Karpas-422 (cell line): ENCODE measurements at regions not wholly inside any gene's neighbourhood (a gene's known extent, or its start where the extent isn't known, plus 50 kb on each side); places are given as distances from the start of the nearest gene placed in this dataset.
"Not testable (repeated sequence)": the region's sequence is repeated elsewhere in the genome, so short reads cannot be mapped to it uniquely, and the experiment has no call there.

Experiments
- DNase-seq: peaks from one replicate; pipeline ENCODE4 v3.0.0-alpha.2; 2015
- H2AFZ ChIP-seq: fragments of 200-600 bp; sonication (generic); 2 replicates; pipeline ENCODE4 v1.6.1; 2014; ENCODE audit warnings: antibody characterized with exemption, low read length, mixed read lengths
- H3K27ac ChIP-seq: fragments of 200-600 bp; sonication (generic); 2 replicates; pipeline ENCODE4 v1.5.1; 2014; ENCODE audit warnings: mild to moderate bottlenecking, low read length, moderate library complexity
- H3K27me3 ChIP-seq: fragments of 200-600 bp; sonication (generic); 2 replicates; pipeline ENCODE4 v1.6.1; 2014; ENCODE audit warnings: low read length, mixed read lengths
- H3K36me3 ChIP-seq: fragments of 200-600 bp; sonication (generic); 2 replicates; pipeline ENCODE4 v1.6.1; 2014; ENCODE audit warnings: low read length, mixed read lengths; ENCODE audit not compliant: insufficient read depth
- H3K4me1 ChIP-seq: fragments of 200-600 bp; sonication (generic); 2 replicates; pipeline ENCODE4 v1.6.1; 2014; ENCODE audit warnings: mild to moderate bottlenecking, low read length, mixed read lengths
- H3K4me2 ChIP-seq: fragments of 200-600 bp; sonication (generic); 2 replicates; pipeline ENCODE4 v1.6.1; 2014; ENCODE audit warnings: low read length, low read depth, mild to moderate bottlenecking; ENCODE audit not compliant: poor library complexity, severe bottlenecking
- H3K4me3 ChIP-seq: fragments of 200-600 bp; sonication (generic); 2 replicates; pipeline ENCODE4 v1.5.1; 2014; ENCODE audit warnings: mild to moderate bottlenecking, antibody characterized with exemption, low read length, mixed read lengths
- H3K79me2 ChIP-seq: fragments of 200-600 bp; sonication (generic); 2 replicates; pipeline ENCODE4 v1.6.1; 2014; ENCODE audit warnings: mild to moderate bottlenecking, low read length, mixed read lengths
- H3K9ac ChIP-seq: fragments of 200-600 bp; sonication (generic); 2 replicates; pipeline ENCODE4 v1.6.0; 2014; ENCODE audit warnings: low read length
- H3K9me2 ChIP-seq: fragments of 200-600 bp; sonication (generic), shearing (Covaris generic); replicated peaks from 2 replicates; pipeline ENCODE4 v1.6.0; 2014; ENCODE audit warnings: mild to moderate bottlenecking, low read length, moderate library complexity; ENCODE audit not compliant: insufficient read depth
- H3K9me3 ChIP-seq: fragments of 300-700, 200-600 bp; sonication (generic); 2 replicates; pipeline ENCODE4 v1.6.1; 2014; ENCODE audit warnings: low read length, mixed read lengths
- H4K20me1 ChIP-seq: fragments of 200-600 bp; sonication (generic); 2 replicates; pipeline ENCODE4 v1.6.1; 2014; ENCODE audit warnings: mild to moderate bottlenecking, antibody characterized with exemption, low read length, low read depth; ENCODE audit not compliant: insufficient read depth

GRCh38 chr5:123975521-123975920 is 463.5 kb downstream of the CSNK1G3 start:
- not testable (repeated sequence) for H3K4me3 ChIP-seq, H3K4me2 ChIP-seq, H3K27me3 ChIP-seq, H2AFZ ChIP-seq, H3K79me2 ChIP-seq, H3K36me3 ChIP-seq, H3K27ac ChIP-seq, H3K9ac ChIP-seq, H3K9me3 ChIP-seq, H3K9me2 ChIP-seq, H4K20me1 ChIP-seq
- peak; percentile 52 for DNase-seq
- H3K4me1 ChIP-seq: peaks cover 14% of the 10 kb centered on the region

DNA sequence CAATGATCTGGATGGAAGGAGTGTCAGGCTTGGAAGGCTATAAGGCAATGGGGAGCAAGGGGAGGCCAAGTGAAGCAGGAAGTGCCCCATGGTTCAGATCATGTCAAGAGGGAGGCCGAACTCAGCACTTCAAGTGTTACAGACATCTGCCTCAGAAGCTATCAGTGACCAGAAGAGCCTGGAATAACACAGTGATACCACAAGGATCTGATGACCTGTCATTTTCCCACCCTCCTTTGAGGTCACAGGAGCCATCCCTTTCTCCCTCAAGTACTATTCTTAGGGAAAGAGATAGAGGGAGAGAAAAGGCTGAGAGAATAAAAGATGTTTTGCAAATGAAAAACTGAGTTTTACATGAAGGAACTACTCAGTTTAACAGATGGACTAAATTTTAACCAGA is 454.8 kb downstream of the CSNK1G3 start:
- no peaks in the 10 kb centered on the region for H3K4me1 ChIP-seq
- H3K9ac ChIP-seq: no peak overlapping the region
- no peaks in the 10 kb centered on the region for H3K9me2 ChIP-seq
- no peaks in the 10 kb centered on the region for H4K20me1 ChIP-seq
- H2AFZ ChIP-seq: no peak overlapping the region
- H3K9me3 ChIP-seq: no peaks in the 10 kb centered on the region
- no peak for DNase-seq
- H3K27me3 ChIP-seq: no peaks in the 10 kb centered on the region
- no peak overlapping the region for H3K4me2 ChIP-seq
- H3K27ac ChIP-seq: no peak overlapping the region
- no peak overlapping the region for H3K4me3 ChIP-seq
- no peaks in the 10 kb centered on the region for H3K36me3 ChIP-seq
- H3K79me2 ChIP-seq: no peaks in the 10 kb centered on the region

DNA sequence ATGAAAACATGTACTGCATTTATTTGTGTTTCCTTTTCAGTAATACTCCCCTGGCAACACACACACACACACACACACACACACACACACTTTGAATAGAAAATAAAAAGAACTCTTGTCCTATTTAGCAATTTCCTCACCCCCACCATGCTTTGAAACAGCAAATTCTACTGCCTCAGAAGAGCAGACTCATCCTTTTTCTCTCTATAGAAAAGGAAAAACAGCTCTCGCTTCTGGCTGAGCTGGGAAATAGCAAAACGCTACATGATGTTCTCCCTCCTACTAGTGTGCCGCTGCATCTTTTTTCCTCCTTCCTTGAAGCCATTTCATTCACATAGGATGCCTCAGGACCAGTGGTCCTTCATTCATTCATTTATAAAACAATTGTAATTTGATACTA is 453.6 kb downstream of the CSNK1G3 start:
- Histone ChIP-seq H3K9me2 (no peaks in the 10 kb centered on the region), H3K9ac (no peak overlapping the region), H3K4me2 (no peak overlapping the region), H3K4me1 (no peaks in the 10 kb centered on the region), H3K4me3 (no peak overlapping the region), H3K36me3 (no peaks in the 10 kb centered on the region), H4K20me1 (no peaks in the 10 kb centered on the region), H3K27me3 (no peaks in the 10 kb centered on the region), H3K79me2 (no peaks in the 10 kb centered on the region), H3K27ac (no peak overlapping the region), H3K9me3 (no peaks in the 10 kb centered on the region), H2AFZ (no peak overlapping the region)
- no peak for DNase-seq

GRCh38 chr5:123964884-123965283 is 452.9 kb downstream of the CSNK1G3 start:
- Histone ChIP-seq H3K36me3 (no peaks in the 10 kb centered on the region), H3K4me3 (no peak overlapping the region), H3K4me1 (no peaks in the 10 kb centered on the region), H3K9ac (no peak overlapping the region), H3K27ac (no peak overlapping the region), H3K27me3 (no peaks in the 10 kb centered on the region), H2AFZ (no peak overlapping the region), H4K20me1 (no peaks in the 10 kb centered on the region), H3K9me2 (no peaks in the 10 kb centered on the region), H3K4me2 (no peak overlapping the region), H3K79me2 (no peaks in the 10 kb centered on the region), H3K9me3 (no peaks in the 10 kb centered on the region)
- DNase-seq: no peak

DNA sequence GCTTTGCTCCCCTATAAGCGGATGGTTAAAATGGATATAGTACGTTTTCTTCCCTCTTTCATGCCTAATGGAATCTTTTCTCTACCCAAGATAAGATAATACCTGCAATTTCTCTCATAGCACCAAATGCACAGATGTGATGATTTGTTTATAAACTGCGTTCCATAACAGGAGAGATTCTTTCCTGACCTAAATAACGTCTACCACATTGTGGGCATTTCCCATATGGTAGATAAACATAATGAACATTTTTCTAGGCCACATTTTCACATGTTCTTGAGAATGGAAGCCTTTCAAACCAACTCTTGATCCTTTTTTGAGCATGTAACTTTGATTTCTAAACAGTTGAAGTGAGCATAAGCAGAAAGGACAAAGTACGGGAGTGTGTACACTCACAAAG is 448.5 kb downstream of the CSNK1G3 start:
- Histone ChIP-seq H3K9ac (no peak overlapping the region), H3K79me2 (no peaks in the 10 kb centered on the region), H3K4me2 (no peak overlapping the region), H3K4me3 (no peak overlapping the region), H3K27me3 (no peaks in the 10 kb centered on the region), H3K36me3 (no peaks in the 10 kb centered on the region), H3K9me3 (no peaks in the 10 kb centered on the region), H3K27ac (no peak overlapping the region), H2AFZ (no peak overlapping the region), H4K20me1 (no peaks in the 10 kb centered on the region), H3K4me1 (no peaks in the 10 kb centered on the region), H3K9me2 (no peaks in the 10 kb centered on the region)
- no peak for DNase-seq

GRCh38 chr5:123951582-123951977 is 439.6 kb downstream of the CSNK1G3 start:
- H3K79me2 ChIP-seq: no peaks in the 10 kb centered on the region
- H3K4me3 ChIP-seq: no peak overlapping the region
- no peaks in the 10 kb centered on the region for H4K20me1 ChIP-seq
- H3K4me2 ChIP-seq: no peak overlapping the region
- H3K9me2 ChIP-seq: no peaks in the 10 kb centered on the region
- H3K36me3 ChIP-seq: no peaks in the 10 kb centered on the region
- no peak overlapping the region for H2AFZ ChIP-seq
- no peaks in the 10 kb centered on the region for H3K27me3 ChIP-seq
- no peak overlapping the region for H3K9ac ChIP-seq
- DNase-seq: no peak
- H3K27ac ChIP-seq: no peak overlapping the region
- H3K4me1 ChIP-seq: no peaks in the 10 kb centered on the region
- no peaks in the 10 kb centered on the region for H3K9me3 ChIP-seq

GRCh38 chr5:123950701-123951581 is 439.0 kb downstream of the CSNK1G3 start:
- no peak for DNase-seq
- Histone ChIP-seq H3K36me3 (no peaks in the 10 kb centered on the region), H3K27me3 (no peaks in the 10 kb centered on the region), H3K9me3 (no peaks in the 10 kb centered on the region), H3K9me2 (no peaks in the 10 kb centered on the region), H3K9ac (no peak overlapping the region), H4K20me1 (no peaks in the 10 kb centered on the region), H3K4me3 (no peak overlapping the region), H3K4me2 (no peak overlapping the region), H3K79me2 (no peaks in the 10 kb centered on the region), H3K27ac (no peak overlapping the region), H2AFZ (no peak overlapping the region), H3K4me1 (no peaks in the 10 kb centered on the region)

GRCh38 chr5:123949807-123950340 is 437.9 kb downstream of the CSNK1G3 start:
- Histone ChIP-seq H3K4me1 (no peaks in the 10 kb centered on the region), H3K9ac (no peak overlapping the region), H2AFZ (no peak overlapping the region), H3K27ac (no peak overlapping the region), H3K4me3 (no peak overlapping the region), H3K27me3 (no peaks in the 10 kb centered on the region), H4K20me1 (no peaks in the 10 kb centered on the region), H3K9me2 (no peaks in the 10 kb centered on the region), H3K9me3 (no peaks in the 10 kb centered on the region), H3K4me2 (no peak overlapping the region), H3K36me3 (no peaks in the 10 kb centered on the region), H3K79me2 (no peaks in the 10 kb centered on the region)
- no peak for DNase-seq
